ENCODE measurements at regions not wholly inside any gene's neighbourhood (a gene's known extent, or its start where the extent isn't known, plus 50 kb on each side); places are given as distances from the start of the nearest gene placed in this dataset.

DNA sequence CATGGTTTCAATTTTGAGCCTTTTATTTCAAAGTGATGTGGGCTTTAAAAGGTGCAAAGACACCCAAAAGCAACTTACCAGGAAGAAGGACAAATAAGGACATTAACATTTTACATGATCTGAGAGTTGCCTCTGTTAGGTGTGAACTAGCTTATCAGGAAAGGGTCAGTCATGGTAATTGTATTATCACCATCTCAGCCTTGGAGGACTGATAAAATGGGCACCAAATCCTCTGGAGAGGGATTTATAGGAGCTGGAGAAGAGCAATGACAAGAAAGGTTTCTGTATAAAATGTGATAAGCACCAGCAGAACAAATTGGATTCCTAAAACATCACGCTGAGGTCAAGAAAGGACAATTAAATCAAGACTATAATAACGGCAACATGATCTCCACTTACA is 217.7 kb upstream of the PRICKLE1 start:
- H2BK15ac ChIP-seq (ENCODE audit: low read depth, low read length) = no peak overlapping the region
- H3K23ac ChIP-seq (ENCODE audit: insufficient read length, low read depth, low read length) = no peak overlapping the region
- H4K91ac ChIP-seq (ENCODE audit: insufficient read length, low read depth, low read length) = no peak overlapping the region
- no peak overlapping the region for H3K56ac ChIP-seq (ENCODE audit: insufficient read length, low read depth, low read length)
- Mint-ChIP-seq H3K27me3 (ENCODE audit: low read depth) (no peaks in the 10 kb centered on the region; the same call in 1 of the 2 replicates), H3K27ac (no peak overlapping the region), H3K9me3 (peaks cover 0 to 2% of the 10 kb centered on the region in 2 experiments; a peak in 1 of 5 replicates), H3K4me1 (peaks cover 21 to 23% of the 10 kb centered on the region in 2 experiments), H3K4me3 (no peak overlapping the region), H3K36me3 (ENCODE audit: insufficient read depth in 1 of 3, low read depth in 3 of 3) (peaks cover 0 to 4% (median 0%) of the 10 kb centered on the region in 3 experiments; a peak in 2 of 7 replicates)
- no peak overlapping the region for H4K5ac ChIP-seq (ENCODE audit: insufficient read length, low read depth, low read length)
- no peaks in the 10 kb centered on the region for H3K79me2 ChIP-seq (ENCODE audit: insufficient read depth, low read length)
- no peak for DNase-seq
- WGBS (ENCODE audit: extremely low coverage, insufficient read length, low lambda C conversion rate) = no CpG with 5 or more reads among the region's 2 CpGs
- no peaks in the 10 kb centered on the region for H3K27me3 ChIP-seq (ENCODE audit: insufficient read depth, low read length)
- no peak overlapping the region for H4K8ac ChIP-seq (replicated peaks; ENCODE audit: insufficient read length, low read depth, low read length)
- H3K18ac ChIP-seq (ENCODE audit: insufficient read length, low read depth, low read length) = no peak overlapping the region
- H2BK5ac ChIP-seq (ENCODE audit: insufficient read length, low read length) = no peak overlapping the region
- H2BK20ac ChIP-seq (ENCODE audit: low read depth, low read length, poor library complexity, severe bottlenecking) = no peak overlapping the region
- H2AK5ac ChIP-seq (ENCODE audit: insufficient read length, low read length) = no peak overlapping the region
- H2BK12ac ChIP-seq (ENCODE audit: insufficient read length, low read depth, low read length) = no peak overlapping the region
- no peak overlapping the region for H3T11ph ChIP-seq (ENCODE audit: low read length)
- no peaks in the 10 kb centered on the region for H4K20me1 ChIP-seq (ENCODE audit: control insufficient read depth, insufficient read depth, insufficient read length)
- no peak overlapping the region for H3K9ac ChIP-seq (ENCODE audit: extremely low read depth, insufficient read length, low read length)
- no peak overlapping the region for H3K4ac ChIP-seq (ENCODE audit: low read depth, low read length)
- H2AFZ ChIP-seq (ENCODE audit: low read length) = no peak overlapping the region
- H3K14ac ChIP-seq (ENCODE audit: insufficient read depth, low read length) = no peak overlapping the region
- H3K79me1 ChIP-seq (ENCODE audit: insufficient read depth, low read depth, low read length, poor library complexity, severe bottlenecking) = no peaks in the 10 kb centered on the region
- H3K27ac ChIP-seq (ENCODE audit: insufficient read length, low read depth, low read length) = no peak overlapping the region
- peaks cover 6% of the 10 kb centered on the region for H3K4me1 ChIP-seq (ENCODE audit: insufficient read depth, low read length)
- H3K9me3 ChIP-seq (ENCODE audit: control insufficient read depth, low read depth, low read length) = no peaks in the 10 kb centered on the region
- H2BK120ac ChIP-seq (ENCODE audit: low read depth, low read length, poor library complexity, severe bottlenecking) = no peak overlapping the region
- TF ChIP-seq, protein P1, sequence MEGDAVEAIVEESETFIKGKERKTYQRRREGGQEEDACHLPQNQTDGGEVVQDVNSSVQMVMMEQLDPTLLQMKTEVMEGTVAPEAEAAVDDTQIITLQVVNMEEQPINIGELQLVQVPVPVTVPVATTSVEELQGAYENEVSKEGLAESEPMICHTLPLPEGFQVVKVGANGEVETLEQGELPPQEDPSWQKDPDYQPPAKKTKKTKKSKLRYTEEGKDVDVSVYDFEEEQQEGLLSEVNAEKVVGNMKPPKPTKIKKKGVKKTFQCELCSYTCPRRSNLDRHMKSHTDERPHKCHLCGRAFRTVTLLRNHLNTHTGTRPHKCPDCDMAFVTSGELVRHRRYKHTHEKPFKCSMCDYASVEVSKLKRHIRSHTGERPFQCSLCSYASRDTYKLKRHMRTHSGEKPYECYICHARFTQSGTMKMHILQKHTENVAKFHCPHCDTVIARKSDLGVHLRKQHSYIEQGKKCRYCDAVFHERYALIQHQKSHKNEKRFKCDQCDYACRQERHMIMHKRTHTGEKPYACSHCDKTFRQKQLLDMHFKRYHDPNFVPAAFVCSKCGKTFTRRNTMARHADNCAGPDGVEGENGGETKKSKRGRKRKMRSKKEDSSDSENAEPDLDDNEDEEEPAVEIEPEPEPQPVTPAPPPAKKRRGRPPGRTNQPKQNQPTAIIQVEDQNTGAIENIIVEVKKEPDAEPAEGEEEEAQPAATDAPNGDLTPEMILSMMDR (conservative IDR thresholded peaks at IDR 0.05) = no peak
- H3K23me2 ChIP-seq (ENCODE audit: insufficient read length, low read depth, low read length, poor library complexity, severe bottlenecking) = no peaks in the 10 kb centered on the region
- H3K4me2 ChIP-seq (ENCODE audit: insufficient read depth, insufficient read length, low read length) = no peak overlapping the region
